ENCODE measurements at regions not wholly inside any gene's neighbourhood (a gene's known extent, or its start where the extent isn't known, plus 50 kb on each side); places are given as distances from the start of the nearest gene placed in this dataset.
"Not testable (repeated sequence)": the region's sequence is repeated elsewhere in the genome, so short reads cannot be mapped to it uniquely, and the experiment has no call there.

GRCh38 chr12:92061061-92061460 lies 84.6 kb downstream of the BTG1 start:
- DNase-seq (ENCODE audit: low spot score): no peak

- no peak for DNase-seq (ENCODE audit: low spot score)
Observed at GRCh38 chr12:92059960-92060359, 85.7 kb downstream of the BTG1 start.

GRCh38 chr12:92058664-92059063 lies 87.0 kb downstream of the BTG1 start:
- no peak for DNase-seq (ENCODE audit: low spot score)

GRCh38 chr12:92056756-92057155 lies 88.9 kb downstream of the BTG1 start:
- DNase-seq (ENCODE audit: low spot score): not testable (repeated sequence)

- DNase-seq (ENCODE audit: low spot score): no peak
Observed at GRCh38 chr12:92056290-92056689, 89.4 kb downstream of the BTG1 start.

- DNase-seq (ENCODE audit: low spot score): no peak
Observed at GRCh38 chr12:92055877-92056276, 89.8 kb downstream of the BTG1 start.

GRCh38 chr12:92051441-92051840 lies 94.2 kb downstream of the BTG1 start:
- DNase-seq (ENCODE audit: low spot score): no peak

- peak; percentile 23 for DNase-seq (ENCODE audit: low spot score)
Observed at GRCh38 chr12:92049403-92049802, 96.2 kb downstream of the BTG1 start.

- no peak for DNase-seq (ENCODE audit: low spot score)
Observed at GRCh38 chr12:92047393-92047826, 98.2 kb downstream of the BTG1 start.

- DNase-seq (ENCODE audit: low spot score): no peak
Observed at GRCh38 chr12:92046557-92047392, 98.9 kb downstream of the BTG1 start.

GRCh38 chr12:92045852-92046251 lies 99.8 kb downstream of the BTG1 start:
- DNase-seq (ENCODE audit: low spot score): no peak

- no peak for DNase-seq (ENCODE audit: low spot score)
Observed at GRCh38 chr12:92044435-92044834, 101.2 kb downstream of the BTG1 start.

GRCh38 chr12:92042791-92043531 lies 102.7 kb downstream of the BTG1 start:
- no peak for DNase-seq (ENCODE audit: low spot score)

- no peak for DNase-seq (ENCODE audit: low spot score)
Observed at GRCh38 chr12:92041742-92042141, 103.9 kb downstream of the BTG1 start.

- DNase-seq (ENCODE audit: low spot score): peak; percentile 38
Observed at GRCh38 chr12:92039046-92039445, 106.6 kb downstream of the BTG1 start.

- no peak for DNase-seq (ENCODE audit: low spot score)
Observed at GRCh38 chr12:92038476-92038875, 107.2 kb downstream of the BTG1 start.

- no peak for DNase-seq (ENCODE audit: low spot score)
Observed at GRCh38 chr12:92036771-92037453, 108.7 kb downstream of the BTG1 start.

GRCh38 chr12:92036061-92036620 lies 109.5 kb downstream of the BTG1 start:
- DNase-seq (ENCODE audit: low spot score): no peak

GRCh38 chr12:92035477-92035876 lies 110.2 kb downstream of the BTG1 start:
- no peak for DNase-seq (ENCODE audit: low spot score)

GRCh38 chr12:92034858-92035401 lies 110.7 kb downstream of the BTG1 start:
- peak; percentile 63 for DNase-seq (ENCODE audit: low spot score)

- no peak for DNase-seq (ENCODE audit: low spot score)
Observed at GRCh38 chr12:92034083-92034482, 111.6 kb downstream of the BTG1 start.

- no peak for DNase-seq (ENCODE audit: low spot score)
Observed at GRCh38 chr12:92032965-92033364, 112.7 kb downstream of the BTG1 start.
